SH-SY5Y (cell line): ENCODE measurements at regions not wholly inside any gene's neighbourhood (a gene's known extent, or its start where the extent isn't known, plus 50 kb on each side); places are given as distances from the start of the nearest gene placed in this dataset.

Experiments used
- GATA2 ChIP-seq: IDR thresholded peaks from 2 replicates; pipeline ENCODE4 v1.6.1; 2011; ENCODE audit warnings: mild to moderate bottlenecking, low read depth, low read length
- GATA3 ChIP-seq: IDR thresholded peaks from 2 replicates; pipeline ENCODE4 v1.6.1; 2011; ENCODE audit warnings: low read depth, mild to moderate bottlenecking, low read length, moderate library complexity

DNA sequence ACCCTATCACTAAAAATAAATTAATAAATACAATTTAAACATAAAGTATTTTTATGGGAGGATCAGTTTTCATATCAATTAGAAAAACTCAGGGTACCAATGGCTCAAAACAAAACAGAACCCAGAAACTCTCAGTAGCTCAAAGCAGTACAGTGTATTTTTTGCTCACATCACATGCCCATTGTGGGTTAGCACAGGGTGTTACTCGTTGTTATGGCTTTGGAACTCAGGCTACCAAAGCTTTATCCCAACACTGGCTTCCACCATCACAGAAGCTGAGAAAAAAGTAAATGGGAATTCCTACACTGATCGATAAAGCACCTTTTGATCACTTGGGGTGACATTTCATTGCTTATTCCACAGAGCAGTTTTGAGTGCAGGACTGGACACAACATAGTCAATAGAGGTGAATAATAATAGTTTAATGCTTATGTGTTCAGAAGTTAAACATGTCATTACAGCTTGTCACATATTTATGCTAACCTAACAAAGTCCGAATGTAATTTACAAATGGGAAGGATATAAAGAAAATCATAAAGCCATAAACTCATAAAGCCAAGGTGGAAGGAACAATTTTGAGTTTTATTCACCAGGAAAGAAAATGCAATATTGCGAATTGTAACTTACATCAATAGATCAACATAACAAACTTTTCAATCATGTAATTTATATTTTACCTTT lies 484.5 kb upstream of the TMPRSS15 start:
- TF ChIP-seq GATA2 = no peak
- no peak for TF ChIP-seq GATA3
